Hepatocyte (in vitro differentiated cells): ENCODE measurements at regions not wholly inside any gene's neighbourhood (a gene's known extent, or its start where the extent isn't known, plus 50 kb on each side); places are given as distances from the start of the nearest gene placed in this dataset.

Source experiments
- CTCF ChIP-seq: fragments of 200-600 bp; sonication (generic); IDR thresholded peaks from 2 replicates; pipeline ENCODE4 v1.5.1; 2016; ENCODE audit warnings: antibody characterized with exemption, mild to moderate bottlenecking; ENCODE audit not compliant: poor library complexity
- EZH2 ChIP-seq: fragments of 200-600 bp; sonication (generic); IDR thresholded peaks from 2 replicates; pipeline ENCODE4 v1.6.1; 2016; ENCODE audit warnings: antibody characterized with exemption, mild to moderate bottlenecking, borderline replicate concordance

GRCh38 chr4:10283761-10284160 is 167.2 kb upstream of the WDR1 start:
- TF ChIP-seq CTCF (no peak), EZH2 (no peak)
